CD4-positive, alpha-beta T cell treated with Interleukin-17A for 1 hour (primary cell): ENCODE measurements at regions not wholly inside any gene's neighbourhood (a gene's known extent, or its start where the extent isn't known, plus 50 kb on each side); places are given as distances from the start of the nearest gene placed in this dataset.
"Not testable (repeated sequence)": the region's sequence is repeated elsewhere in the genome, so short reads cannot be mapped to it uniquely, and the experiment has no call there.

Experiments used
- DNase-seq: peaks from one replicate; pipeline ENCODE4 v3.0.0-alpha.2; 2020

GRCh38 chr14:84926656-84927055, 603.3 kb upstream of the FLRT2 start:
- DNase-seq = no peak

GRCh38 chr14:84927096-84927827, 602.7 kb upstream of the FLRT2 start:
- no peak for DNase-seq

GRCh38 chr14:84929086-84929485, 600.9 kb upstream of the FLRT2 start:
- DNase-seq = no peak

GRCh38 chr14:84929834-84930233, 600.1 kb upstream of the FLRT2 start:
- DNase-seq = no peak

- DNase-seq = no peak
Measured at GRCh38 chr14:84937016-84937415, 592.9 kb upstream of the FLRT2 start.

- DNase-seq = no peak
Measured at GRCh38 chr14:84937449-84937848, 592.5 kb upstream of the FLRT2 start.

- DNase-seq = not testable (repeated sequence)
Measured at GRCh38 chr14:84944901-84945300, 585.0 kb upstream of the FLRT2 start.

GRCh38 chr14:84959851-84960520, 570.0 kb upstream of the FLRT2 start:
- DNase-seq = no peak

GRCh38 chr14:84961637-84962036, 568.3 kb upstream of the FLRT2 start:
- DNase-seq = no peak

- no peak for DNase-seq
Measured at GRCh38 chr14:84963518-84963917, 566.4 kb upstream of the FLRT2 start.

- DNase-seq = no peak
Measured at GRCh38 chr14:84965279-84965678, 564.7 kb upstream of the FLRT2 start.

GRCh38 chr14:84969501-84969900, 560.4 kb upstream of the FLRT2 start:
- no peak for DNase-seq

GRCh38 chr14:84975241-84975902, 554.6 kb upstream of the FLRT2 start:
- no peak for DNase-seq

- DNase-seq = no peak
Measured at GRCh38 chr14:84976805-84977204, 553.1 kb upstream of the FLRT2 start.

- no peak for DNase-seq
Measured at GRCh38 chr14:84987042-84987441, 542.9 kb upstream of the FLRT2 start.

- no peak for DNase-seq
Measured at GRCh38 chr14:84988357-84988756, 541.6 kb upstream of the FLRT2 start.

- DNase-seq = no peak
Measured at GRCh38 chr14:84991021-84991420, 538.9 kb upstream of the FLRT2 start.

GRCh38 chr14:84998216-84998615, 531.7 kb upstream of the FLRT2 start:
- DNase-seq = no peak

GRCh38 chr14:85002846-85003245, 527.1 kb upstream of the FLRT2 start:
- DNase-seq = no peak

GRCh38 chr14:85003805-85004204, 526.1 kb upstream of the FLRT2 start:
- no peak for DNase-seq

- no peak for DNase-seq
Measured at GRCh38 chr14:85009506-85009905, 520.4 kb upstream of the FLRT2 start.

- DNase-seq = no peak
Measured at GRCh38 chr14:85010186-85010585, 519.8 kb upstream of the FLRT2 start.

- no peak for DNase-seq
Measured at GRCh38 chr14:85016496-85016895, 513.4 kb upstream of the FLRT2 start.

- not testable (repeated sequence) for DNase-seq
Measured at GRCh38 chr14:85023866-85024265, 506.1 kb upstream of the FLRT2 start.
